GM19043 (cell line): ENCODE measurements at regions not wholly inside any gene's neighbourhood (a gene's known extent, or its start where the extent isn't known, plus 50 kb on each side); places are given as distances from the start of the nearest gene placed in this dataset.

Experiments used
- ATAC-seq: cut with Tn5 transposase; IDR thresholded peaks from one replicate; pipeline ENCODE4 v1.9.1; 2021; ENCODE audit warnings: low read depth; ENCODE audit not compliant: unreplicated experiment

- no peak for ATAC-seq
These were observed 380.7 kb upstream of the SYT1 start for GRCh38 chr12:78483767-78484315.

DNA sequence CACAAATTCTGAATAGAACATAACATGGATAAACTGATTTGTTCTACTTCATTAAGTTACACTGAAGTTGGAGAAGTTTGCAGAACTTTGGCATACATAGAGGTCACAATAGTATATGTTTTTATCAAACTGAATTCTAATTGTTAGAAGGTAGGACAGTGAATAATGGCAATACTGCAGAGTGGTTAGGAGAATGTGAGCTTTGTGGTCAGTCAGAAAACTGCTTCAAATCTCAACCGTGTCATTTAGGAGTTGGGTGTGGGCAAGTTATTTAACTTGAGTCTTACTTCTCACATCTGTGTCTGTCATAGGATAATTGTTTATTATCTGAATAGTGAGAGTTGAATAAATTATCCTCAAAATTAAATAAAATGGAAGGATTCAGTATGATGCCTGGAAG, 374.6 kb upstream of the SYT1 start:
- ATAC-seq: no peak

DNA sequence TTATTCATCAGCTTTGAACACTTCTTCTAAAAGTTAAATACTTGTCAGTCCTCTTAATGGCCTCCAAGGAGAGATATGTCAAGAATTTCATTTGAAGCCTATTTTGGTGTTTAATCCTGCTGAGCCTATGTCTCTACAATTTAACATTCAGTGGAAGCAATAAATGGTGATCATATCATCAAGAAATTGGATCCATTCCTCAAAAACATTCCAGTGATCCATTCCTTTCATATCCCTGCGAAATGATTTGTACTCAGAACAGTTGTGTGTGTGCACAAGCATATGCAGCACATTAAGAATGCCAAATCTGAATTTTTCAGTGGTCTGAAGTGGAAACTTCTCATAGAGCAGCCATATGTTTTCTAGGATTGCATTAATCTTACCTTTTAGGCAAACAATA, 373.7 kb upstream of the SYT1 start:
- ATAC-seq: no peak

DNA sequence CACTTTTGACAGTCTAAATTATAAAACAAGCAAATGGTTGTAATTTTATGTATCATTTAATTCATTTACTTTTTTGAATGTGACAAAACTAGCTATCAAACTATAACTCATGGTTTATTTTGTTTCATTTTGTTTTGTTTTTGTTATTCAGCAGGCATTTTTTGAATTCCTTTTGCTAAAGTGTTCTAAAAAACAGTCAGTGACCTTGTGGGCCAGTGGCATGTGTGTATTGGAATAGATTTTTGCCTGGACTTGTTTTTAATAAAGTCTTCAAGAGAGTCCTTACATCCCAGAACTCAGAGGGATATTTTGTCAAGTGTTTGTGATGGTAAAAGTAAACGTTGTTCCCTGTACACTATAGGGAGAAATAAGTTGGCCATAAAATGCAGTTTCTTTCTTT, 369.7 kb upstream of the SYT1 start:
- ATAC-seq: no peak

- no peak for ATAC-seq
These were observed 362.7 kb upstream of the SYT1 start for GRCh38 chr12:78501825-78502224.

GRCh38 chr12:78519422-78519821, 345.2 kb upstream of the SYT1 start:
- ATAC-seq: no peak

GRCh38 chr12:78530100-78530765, 334.3 kb upstream of the SYT1 start:
- no peak for ATAC-seq

- ATAC-seq: no peak
These were observed 332.6 kb upstream of the SYT1 start for GRCh38 chr12:78531831-78532458.

DNA sequence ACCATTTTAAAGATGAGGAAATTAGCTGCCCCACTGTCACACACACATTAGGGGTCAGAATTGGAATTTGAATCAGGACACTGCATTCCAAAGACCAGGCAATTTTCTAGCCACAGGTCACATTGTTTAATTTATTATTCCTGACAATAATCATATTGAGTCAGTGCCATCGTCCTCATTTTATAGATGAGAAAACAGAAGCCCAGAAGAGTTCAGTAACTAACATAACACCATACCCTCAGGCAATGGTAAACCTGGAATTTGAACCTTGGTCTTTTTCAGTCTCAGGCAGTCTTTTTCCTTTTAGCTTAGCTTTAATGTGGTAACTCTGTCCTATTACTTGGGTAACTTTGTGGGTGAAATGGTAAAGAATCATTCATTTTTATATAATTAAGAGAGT, 330.3 kb upstream of the SYT1 start:
- ATAC-seq: no peak

DNA sequence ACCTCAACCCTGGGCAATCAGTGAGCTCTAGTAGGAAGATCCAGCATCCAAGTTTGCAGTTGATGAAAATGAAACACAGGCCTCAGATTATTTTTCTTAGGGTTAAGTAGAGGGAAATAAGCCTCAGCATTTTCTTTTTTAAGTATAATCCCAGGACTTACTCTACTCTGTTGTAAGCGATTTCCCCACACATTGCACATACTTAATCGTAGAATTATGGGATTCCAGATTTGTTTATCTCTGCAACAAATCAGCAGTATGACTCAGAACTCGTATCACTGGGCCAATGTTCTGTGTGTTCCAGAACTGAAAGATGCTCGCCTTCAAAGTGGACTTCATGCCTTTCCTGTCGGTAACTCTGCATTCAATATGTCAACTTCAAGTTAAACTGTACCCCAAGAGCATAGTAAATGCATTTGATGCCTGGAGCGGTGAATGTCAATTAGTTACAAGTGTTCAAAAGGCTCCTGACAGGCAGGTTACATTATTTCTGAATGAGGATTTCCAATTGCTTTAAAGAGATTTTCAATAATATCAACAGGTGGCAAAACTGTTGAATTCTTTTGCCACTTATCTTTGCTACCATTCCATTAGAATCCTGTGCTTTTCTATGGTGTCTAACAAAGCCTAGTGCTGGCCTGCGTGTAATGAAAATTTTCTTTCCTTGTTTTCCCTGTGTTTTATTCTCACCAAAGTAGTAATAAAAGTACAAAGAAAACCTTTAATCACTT, 323.8 kb upstream of the SYT1 start:
- no peak for ATAC-seq

DNA sequence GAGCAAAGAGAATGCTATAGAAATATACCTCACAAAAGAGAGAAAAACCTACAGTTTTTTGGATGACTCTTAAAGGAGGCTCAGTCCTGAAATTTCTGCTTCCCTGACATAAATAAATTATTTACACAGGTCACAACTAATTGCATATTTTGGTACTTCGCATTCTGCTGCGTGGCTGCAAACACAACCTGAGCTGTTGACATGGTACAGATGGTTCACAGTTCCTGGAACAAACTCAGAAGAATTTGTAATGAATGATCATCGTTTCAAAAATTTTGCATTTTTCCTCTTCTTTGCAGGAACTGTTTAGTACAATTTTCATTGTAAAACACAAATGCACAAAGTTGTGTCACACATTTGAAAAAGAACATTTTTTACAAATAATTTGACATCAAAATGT, 313.7 kb upstream of the SYT1 start:
- no peak for ATAC-seq

DNA sequence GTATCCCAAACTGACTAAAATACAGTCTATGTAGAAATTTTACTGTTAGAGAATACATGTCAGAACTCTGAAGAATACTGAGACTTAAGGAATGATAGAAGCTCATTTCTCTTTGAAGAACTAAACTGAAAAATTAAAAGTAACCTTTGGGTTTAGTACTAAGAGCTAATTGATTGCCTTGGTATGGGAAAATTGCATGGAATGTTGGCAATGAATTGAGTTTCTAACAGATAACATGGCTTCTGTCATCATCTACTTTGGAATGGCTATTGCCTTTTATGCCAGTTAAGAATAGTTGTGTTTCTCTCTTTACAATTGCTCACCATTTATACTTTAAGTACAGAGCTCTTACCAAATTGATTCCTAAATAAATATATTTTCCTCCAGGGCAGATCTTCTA, 308.8 kb upstream of the SYT1 start:
- ATAC-seq: no peak

- no peak for ATAC-seq
These were observed 307.9 kb upstream of the SYT1 start for GRCh38 chr12:78556651-78557050.

DNA sequence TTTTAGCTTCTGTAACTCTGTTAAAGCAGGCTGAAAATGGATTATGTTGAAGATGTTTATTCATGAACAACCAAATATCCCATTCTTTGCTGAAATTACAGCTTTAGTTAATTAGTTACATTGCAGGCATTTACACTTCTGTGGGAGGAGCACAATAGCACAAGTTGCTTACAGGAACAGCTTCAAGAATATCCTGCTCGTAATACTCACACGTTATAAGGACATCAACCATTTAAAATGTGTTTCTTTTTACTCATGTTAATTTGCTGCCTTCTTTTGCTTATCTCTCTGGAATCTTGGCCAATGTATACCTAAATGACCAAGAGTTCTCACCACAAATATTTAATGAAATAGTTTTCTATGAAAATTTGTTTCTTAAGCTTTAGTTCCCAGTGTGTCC, 305.2 kb upstream of the SYT1 start:
- no peak for ATAC-seq

GRCh38 chr12:78559886-78560285, 304.7 kb upstream of the SYT1 start:
- no peak for ATAC-seq

GRCh38 chr12:78560633-78561032, 303.9 kb upstream of the SYT1 start:
- no peak for ATAC-seq

GRCh38 chr12:78562368-78563205, 302.0 kb upstream of the SYT1 start:
- no peak for ATAC-seq

DNA sequence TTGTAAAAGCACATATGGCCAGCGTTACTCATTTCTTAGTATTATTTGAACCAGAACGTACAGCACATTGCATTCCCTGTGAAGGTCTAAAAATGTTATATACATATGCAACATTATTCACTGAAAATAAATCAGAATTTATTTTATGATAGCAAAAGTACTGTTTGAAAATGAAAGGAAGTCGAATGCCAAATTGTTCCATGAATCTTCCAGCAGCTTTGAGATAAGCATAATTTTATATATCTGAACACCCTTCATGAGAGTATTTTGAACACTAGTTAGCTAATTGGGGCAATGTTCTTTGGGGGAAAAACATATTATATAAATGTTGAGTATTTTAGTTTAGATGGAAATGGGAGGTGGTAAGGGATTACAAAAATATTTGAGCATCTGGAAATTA, 300.7 kb upstream of the SYT1 start:
- ATAC-seq: no peak

GRCh38 chr12:78566456-78566855, 298.1 kb upstream of the SYT1 start:
- no peak for ATAC-seq

DNA sequence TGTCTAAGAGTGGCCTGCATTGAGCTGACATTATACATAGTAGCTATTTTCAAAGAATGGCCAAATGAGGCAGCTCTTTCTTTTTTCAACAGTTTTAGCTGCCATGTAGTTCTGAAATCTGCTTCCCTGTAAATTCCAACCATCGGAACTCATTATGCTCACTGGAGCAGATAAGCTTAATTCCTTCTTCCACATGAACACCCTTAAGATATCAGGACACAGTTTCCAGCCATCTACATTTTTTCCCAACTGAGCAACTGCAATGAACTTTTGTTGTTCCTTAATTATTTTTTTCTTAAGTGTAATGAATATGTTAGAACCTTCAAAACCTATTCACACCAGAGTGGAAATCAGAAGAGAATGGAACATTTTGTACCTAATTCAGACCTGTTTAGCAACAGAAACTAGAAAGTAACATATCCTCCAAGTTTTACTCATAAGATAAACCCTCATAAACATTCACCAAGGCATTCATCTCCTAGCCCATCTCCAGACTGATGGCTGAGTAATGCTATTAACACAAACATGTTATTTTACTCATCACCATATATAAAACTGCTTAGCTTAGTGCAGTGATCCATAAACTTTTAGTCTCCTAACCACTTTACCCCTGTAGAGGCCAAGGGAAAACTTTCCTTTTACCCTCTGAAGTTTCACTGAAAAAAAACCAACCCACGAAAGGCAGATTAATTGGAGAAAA, 296.1 kb upstream of the SYT1 start:
- ATAC-seq: no peak
